HG03196 (cell line): ENCODE measurements at regions not wholly inside any gene's neighbourhood (a gene's known extent, or its start where the extent isn't known, plus 50 kb on each side); places are given as distances from the start of the nearest gene placed in this dataset.
A peak's percentile ranks its signal among the peaks of the same experiment; 100 is the strongest.

Source experiments
- ATAC-seq: cut with Tn5 transposase; IDR thresholded peaks from one replicate; pipeline ENCODE4 v1.9.1; 2021; ENCODE audit not compliant: unreplicated experiment

- ATAC-seq: peak; percentile 61
These were observed 432.6 kb downstream of the TNS3 start for GRCh38 chr7:47149208-47149839.

GRCh38 chr7:47148536-47149207 is 433.2 kb downstream of the TNS3 start:
- no peak for ATAC-seq

- peak; percentile 49 for ATAC-seq
These were observed 434.7 kb downstream of the TNS3 start for GRCh38 chr7:47147213-47147631.

GRCh38 chr7:47145982-47146381 is 435.9 kb downstream of the TNS3 start:
- no peak for ATAC-seq

- no peak for ATAC-seq
These were observed 436.7 kb downstream of the TNS3 start for GRCh38 chr7:47145186-47145725.

- ATAC-seq: no peak
These were observed 438.6 kb downstream of the TNS3 start for GRCh38 chr7:47143339-47143738.

GRCh38 chr7:47142867-47143175 is 439.1 kb downstream of the TNS3 start:
- ATAC-seq: no peak

GRCh38 chr7:47142169-47142866 is 439.6 kb downstream of the TNS3 start:
- ATAC-seq: no peak

- no peak for ATAC-seq
These were observed 449.4 kb downstream of the TNS3 start for GRCh38 chr7:47132471-47132870.

GRCh38 chr7:47128700-47129099 is 453.2 kb downstream of the TNS3 start:
- ATAC-seq: no peak

GRCh38 chr7:47125529-47125928 is 456.4 kb downstream of the TNS3 start:
- no peak for ATAC-seq

GRCh38 chr7:47119261-47119865 is 462.5 kb downstream of the TNS3 start:
- ATAC-seq: no peak

GRCh38 chr7:47104206-47104549 is 477.7 kb downstream of the TNS3 start:
- ATAC-seq: no peak

- ATAC-seq: no peak
These were observed 478.3 kb downstream of the TNS3 start for GRCh38 chr7:47103498-47104205.

- ATAC-seq: no peak
These were observed 479.5 kb downstream of the TNS3 start for GRCh38 chr7:47102331-47102841.

- no peak for ATAC-seq
These were observed 481.0 kb downstream of the TNS3 start for GRCh38 chr7:47100817-47101435.

- no peak for ATAC-seq
These were observed 481.6 kb downstream of the TNS3 start for GRCh38 chr7:47100148-47100816.

GRCh38 chr7:47097431-47097830 is 484.5 kb downstream of the TNS3 start:
- no peak for ATAC-seq

GRCh38 chr7:47095946-47096345 is 486.0 kb downstream of the TNS3 start:
- ATAC-seq: no peak

- ATAC-seq: no peak
These were observed 487.4 kb downstream of the TNS3 start for GRCh38 chr7:47094462-47094861.
